ENCODE measurements at regions not wholly inside any gene's neighbourhood (a gene's known extent, or its start where the extent isn't known, plus 50 kb on each side); places are given as distances from the start of the nearest gene placed in this dataset.
"Not testable (repeated sequence)": the region's sequence is repeated elsewhere in the genome, so short reads cannot be mapped to it uniquely, and the experiment has no call there.

DNA sequence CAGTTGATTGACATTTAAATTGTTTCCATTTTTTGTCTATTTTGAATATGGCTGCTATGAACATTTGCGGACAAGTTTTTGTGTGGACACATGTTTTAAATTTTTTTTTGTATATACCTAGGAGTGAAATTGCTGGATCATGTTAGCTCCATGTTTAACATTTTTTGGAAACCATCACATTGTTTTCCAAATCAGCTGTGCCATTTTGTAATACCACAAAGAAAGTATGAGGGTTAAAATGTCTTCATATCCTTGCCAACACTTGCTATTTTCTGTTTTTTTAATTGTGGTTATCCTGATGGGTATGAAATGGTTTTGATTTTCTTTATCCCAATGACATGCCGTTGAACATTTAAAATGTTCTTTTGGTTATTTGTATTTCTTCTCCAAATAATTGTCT is 52.1 kb downstream of the CARTPT start:
- no peak for FAIRE-seq
- no peak for DNase-seq (ENCODE audit: insufficient read length, low spot score)

DNA sequence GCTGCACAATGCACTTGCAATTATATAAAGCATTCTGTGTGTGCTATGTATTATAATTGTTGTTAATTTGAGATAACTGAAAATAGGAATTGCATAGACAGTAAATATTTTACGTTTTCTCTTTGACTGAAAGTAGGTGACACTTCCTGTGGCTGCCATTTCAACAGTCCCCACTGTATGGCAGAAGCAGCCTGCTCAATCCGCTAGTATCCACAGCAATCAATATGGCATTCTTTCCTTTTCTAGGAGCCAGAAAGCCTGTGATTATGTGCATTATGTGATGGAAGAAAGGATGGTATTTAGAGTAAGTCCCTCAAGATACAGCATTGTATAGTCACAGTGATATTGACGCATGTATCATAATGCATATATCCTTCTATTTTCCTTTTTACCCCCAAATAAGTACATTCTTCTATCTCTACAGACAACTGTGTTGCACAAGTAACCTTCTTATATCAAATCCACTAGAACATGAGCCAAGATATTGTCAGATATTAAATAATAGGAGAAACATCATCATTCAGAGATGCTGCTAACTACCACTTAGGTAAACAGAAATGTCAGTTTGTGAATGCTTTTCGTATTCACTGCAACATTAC is 59.7 kb downstream of the CARTPT start:
- peak; percentile 62 for FAIRE-seq
- DNase-seq (ENCODE audit: insufficient read length, low spot score) = peak; percentile 41

DNA sequence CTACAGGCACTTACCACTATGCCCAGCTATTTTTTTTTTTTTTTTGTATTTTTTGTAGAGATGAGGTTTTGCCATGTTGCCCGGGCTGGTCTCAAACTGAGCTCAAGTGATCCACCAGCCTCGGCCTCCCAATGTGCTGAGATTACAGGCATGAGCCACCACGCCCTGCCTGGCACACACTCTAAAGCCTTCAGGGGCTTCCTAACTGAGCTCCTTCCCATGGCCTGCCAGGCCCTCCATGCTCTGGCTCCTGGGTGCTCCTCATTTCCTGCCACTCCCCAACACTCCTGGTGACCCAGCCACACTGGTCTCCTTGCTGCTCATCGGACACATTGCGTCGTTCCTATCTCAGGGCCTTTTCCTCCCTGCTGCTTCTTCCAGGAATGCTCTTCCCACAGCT is 61.5 kb downstream of the CARTPT start:
- FAIRE-seq (no peak), DNase-seq (ENCODE audit: insufficient read length, low spot score) (no peak)

DNA sequence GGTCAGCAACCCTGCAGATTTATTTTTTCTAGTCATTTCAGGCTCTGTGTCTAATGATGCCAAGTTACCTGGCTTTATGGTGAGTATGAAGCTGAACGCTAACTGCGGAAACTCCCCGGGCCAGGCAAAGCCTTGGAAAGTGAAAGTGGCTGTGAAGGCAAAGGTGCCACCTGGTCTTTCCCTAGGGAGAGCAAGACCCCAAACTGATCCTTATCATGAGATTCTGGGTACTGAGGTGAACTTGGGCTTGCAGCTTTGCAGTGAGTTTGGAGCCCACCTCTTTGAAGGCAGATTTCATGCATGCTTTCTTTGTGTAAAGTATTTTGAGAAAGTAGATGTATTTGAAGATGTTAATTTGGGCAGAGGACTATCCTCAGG is 63.3 kb downstream of the CARTPT start:
- DNase-seq (ENCODE audit: insufficient read length, low spot score) = no peak
- FAIRE-seq = no peak

DNA sequence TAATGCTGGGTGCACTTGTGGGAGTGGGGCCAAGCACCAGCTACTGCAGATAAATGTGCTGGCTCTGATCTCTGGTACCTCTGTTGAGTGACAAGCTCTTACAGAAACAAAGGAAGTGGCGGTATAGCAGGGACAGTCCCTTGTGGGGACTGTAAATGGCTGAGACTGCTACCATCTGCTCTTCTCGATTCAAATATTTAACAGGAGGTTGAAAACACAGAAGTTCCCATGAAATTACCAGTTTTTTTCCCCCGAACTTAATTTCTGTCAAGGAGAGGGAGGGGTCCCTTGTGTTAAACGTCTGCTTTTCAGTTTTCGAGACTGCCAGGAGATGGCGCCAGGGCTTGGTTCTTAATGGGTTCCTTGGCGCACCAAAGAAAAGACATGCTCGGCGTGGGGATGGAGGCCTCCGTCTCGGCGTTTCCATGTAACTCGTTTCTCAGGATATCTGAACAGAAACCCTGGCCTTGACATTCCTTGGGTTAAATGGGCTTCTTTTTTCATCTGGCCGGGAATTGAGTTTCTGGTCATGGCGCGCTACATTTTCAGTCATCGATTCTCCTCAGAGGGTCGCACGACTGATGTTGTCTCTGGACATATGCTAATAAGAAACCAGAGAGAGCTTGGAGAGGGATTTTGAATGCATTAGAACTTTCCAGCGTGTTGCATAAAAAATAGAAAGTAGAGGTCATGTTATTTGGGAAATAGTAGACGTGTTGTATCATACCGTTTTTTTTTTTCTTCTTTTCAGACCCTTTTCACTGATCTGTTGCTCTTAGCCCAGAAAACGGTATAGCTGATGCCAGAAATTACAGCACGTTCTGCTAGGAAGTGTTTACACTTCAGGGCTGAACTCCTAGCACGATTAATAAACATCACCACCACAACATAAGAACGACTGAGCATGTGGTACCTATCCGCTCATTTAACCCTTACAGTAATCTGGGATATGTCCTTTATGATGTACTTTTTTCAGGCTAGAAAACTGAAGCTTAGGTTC is 64.0 kb downstream of the CARTPT start:
- DNase-seq (ENCODE audit: insufficient read length, low spot score) = peak; percentile 57
- no peak for FAIRE-seq

DNA sequence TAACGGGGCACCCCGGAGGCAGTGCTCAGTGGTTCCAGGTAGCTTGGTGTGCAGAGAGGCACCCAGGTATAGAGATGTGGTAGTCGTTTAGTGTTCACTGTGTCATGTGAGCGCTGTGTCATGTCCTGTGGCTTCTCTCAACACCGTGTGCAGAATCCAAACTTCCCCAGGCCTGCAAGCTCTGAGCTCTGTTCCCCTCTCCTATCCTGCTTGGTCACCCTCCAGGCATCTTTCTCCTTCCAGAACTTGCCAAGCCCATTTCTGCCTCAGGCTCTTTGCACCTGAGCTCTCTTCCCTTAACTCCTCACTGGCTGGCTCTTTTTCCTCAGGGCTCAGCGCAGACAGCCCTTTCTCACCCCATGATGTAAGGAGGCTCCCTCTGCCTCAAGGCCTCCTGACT is 64.8 kb downstream of the CARTPT start:
- no peak for FAIRE-seq

DNA sequence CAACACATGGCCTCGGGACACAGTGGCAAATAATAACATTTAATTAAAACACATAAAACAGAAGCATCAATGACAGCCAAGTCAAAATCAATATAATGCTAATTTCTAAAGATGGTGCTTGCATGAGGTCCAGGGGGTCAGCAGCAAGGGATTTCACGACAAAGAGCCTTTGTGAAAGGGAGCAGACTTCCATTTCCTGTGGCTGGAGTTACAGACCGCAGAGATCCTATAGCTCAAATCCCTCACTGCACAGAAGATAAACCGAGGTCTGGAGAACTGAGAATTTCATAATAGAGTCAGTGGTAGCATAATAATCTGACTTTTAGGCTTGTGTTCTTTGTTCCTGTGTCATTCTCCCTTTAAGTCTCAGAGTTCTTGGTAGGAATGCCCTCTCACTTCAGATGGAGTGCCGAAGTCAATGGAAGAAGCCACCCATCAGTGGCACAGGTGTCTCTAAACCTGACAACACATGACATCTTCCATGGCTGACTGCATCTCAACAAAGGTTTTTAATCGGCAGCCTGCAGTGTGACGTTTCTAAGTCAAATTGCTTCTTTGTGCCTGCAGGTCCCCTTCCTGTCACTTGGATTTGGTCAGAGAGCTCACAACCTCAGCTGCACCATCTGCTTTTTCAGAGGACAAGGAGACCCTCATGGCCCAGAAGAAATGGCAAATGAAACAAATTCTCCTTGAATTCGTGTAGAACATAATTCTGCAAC is 67.4 kb downstream of the CARTPT start:
- FAIRE-seq = no peak

More for the DNA sequence above, 64.8 kb downstream of the CARTPT start:
- no peak for DNase-seq (ENCODE audit: insufficient read length, low spot score)

DNA sequence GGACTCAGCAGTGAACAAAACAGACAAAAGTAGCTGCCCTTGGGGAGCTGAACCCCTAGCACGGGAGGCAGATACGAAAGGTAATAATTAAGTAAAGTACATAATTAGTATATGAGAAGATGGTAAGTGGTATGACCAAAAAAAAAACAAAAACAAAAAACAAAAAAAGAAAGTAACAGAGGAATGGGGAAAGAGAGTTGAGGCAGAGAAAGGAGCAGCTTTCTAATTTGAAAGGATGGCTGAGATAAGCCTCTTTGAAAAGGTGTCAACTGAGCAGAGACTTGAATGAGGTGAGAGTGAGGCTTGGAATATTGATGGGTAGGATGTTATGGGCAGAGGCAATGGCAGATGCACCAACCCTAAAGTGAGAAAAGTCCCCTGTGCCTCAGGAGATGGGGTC is 69.7 kb downstream of the CARTPT start:
- DNase-seq (ENCODE audit: insufficient read length, low spot score) (no peak), FAIRE-seq (no peak)

More for the DNA sequence above, 67.4 kb downstream of the CARTPT start:
- DNase-seq (ENCODE audit: insufficient read length, low spot score) = no peak

DNA sequence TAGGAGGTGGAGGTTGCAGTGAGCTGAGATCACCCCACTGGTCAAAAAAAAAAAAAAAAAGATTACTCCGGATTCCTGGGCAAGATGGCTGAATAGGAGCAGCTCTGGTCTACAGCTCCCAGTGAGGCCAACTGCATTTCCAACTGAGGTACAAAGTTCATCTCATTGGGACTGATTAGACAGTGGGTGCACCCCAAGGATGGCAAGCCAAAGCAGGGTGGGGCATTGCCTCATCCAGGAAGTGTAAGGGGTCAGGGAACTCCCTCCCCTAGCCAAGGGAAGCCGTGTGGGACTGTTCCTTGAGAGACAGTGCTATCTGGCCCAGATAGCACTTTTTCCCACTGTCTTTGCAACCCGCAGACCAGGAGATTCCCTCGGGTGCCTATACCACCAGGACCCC is 70.7 kb downstream of the CARTPT start:
- no peak for FAIRE-seq

DNA sequence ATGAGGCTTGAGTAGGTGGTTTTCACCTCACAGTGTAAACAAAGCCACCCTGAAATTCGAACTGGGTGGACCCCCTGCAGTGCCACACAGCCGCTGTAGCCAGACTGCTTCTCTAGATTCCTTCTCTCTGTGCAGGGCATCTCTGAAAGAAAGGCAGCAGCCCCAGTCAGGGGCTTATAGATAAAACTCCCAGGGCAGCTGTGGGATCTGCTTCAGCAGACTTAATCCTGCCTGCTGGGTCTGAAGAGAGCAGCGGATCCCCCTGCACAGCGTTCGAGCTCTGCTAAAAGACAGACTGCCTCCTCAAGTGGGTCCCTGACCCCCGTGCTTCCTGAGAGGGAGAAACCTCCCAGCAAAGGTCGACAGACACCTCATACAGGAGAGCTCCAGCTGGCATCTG is 71.4 kb downstream of the CARTPT start:
- FAIRE-seq (no peak), DNase-seq (ENCODE audit: insufficient read length, low spot score) (no peak)

More for the DNA sequence above, 70.7 kb downstream of the CARTPT start:
- DNase-seq (ENCODE audit: insufficient read length, low spot score) = no peak

DNA sequence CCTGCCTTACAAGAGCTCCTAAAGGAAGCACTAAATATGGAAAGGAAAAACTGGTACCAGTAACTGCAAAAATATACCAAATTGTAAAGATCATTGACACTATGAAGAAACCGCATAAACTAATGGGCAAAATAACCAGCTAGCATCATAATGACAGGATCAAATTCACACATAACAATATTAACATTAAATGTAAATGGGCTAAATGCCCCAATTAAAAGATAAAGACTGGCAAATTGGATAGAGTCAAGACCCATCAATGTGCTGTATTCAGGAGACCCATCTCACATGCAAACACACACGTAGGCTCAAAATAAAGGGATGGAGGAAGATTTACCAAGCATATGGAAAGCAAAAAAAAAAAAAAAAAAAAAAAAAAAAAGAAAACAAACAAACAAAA is 73.0 kb downstream of the CARTPT start:
- DNase-seq (ENCODE audit: insufficient read length, low spot score); FAIRE-seq: not testable (repeated sequence)

DNA sequence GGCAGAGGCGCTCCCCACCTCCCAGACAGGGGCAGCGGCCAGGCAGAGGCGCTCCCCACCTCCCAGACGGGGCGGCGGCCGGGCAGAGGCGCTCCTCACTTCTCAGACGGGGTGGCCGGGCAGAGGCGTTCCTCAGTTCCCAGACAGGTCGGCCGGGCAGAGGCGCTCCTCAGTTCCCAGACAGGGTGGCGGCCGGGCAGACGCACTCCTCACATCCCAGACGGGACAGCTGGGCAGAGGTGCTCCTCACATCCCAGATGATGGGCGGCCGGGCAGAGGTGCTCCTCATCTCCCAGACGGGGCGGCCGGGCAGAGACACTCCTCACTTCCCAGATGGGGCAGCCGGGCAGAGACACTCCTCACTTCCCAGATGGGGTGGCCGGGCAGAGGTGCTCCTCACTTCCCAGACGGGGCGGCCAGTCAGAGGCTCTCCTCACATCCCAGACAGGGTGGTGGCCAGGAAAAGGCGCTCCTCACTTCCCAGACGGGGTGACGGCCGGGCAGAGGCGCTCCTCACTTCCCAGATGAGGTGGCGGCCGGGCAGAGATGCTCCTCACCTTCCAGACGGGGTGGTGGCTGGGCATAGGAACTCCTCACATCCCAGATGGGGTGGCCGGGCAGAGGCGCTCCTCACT is 75.1 kb downstream of the CARTPT start:
- no peak for DNase-seq (ENCODE audit: insufficient read length, low spot score)
- no peak for FAIRE-seq

DNA sequence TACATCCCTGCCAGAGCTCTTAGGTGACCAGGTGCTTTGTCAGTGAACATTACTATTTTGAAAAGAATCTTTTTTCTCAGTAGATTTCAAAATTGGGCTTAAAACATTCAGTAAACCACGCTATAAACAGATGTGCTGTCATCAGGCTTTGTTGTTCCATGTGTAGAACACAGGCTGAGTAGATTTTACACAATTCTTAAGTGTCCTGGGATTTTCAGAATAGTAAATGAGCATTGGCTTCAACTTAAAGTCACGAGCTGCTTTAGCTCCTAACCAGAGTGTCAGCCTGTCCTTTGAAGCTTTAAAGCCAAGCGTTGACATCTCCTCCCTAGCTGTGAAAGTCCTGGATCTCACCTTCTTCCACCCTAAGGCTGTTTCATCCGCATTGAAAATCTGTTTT is 83.6 kb downstream of the CARTPT start:
- FAIRE-seq (no peak), DNase-seq (ENCODE audit: insufficient read length, low spot score) (no peak)

DNA sequence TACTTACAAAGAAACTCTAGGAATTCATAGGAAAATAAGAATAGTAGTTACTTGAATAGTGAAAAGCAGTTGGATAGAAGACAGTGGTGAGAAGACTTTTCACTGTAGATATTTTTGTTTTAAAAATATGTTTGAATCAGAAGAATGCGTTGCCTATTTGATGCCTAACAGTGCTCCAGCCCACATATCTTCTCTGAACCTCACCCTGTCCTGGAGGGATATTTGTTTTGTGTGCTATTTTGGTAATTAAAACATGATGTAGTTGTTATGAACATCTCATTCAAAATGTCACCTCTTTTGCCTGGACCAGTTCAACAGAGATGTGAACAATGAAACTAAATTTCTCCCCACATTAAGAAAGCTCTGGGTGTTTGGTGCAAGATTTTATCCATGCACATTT is 87.6 kb downstream of the CARTPT start:
- FAIRE-seq = no peak
- no peak for DNase-seq (ENCODE audit: insufficient read length, low spot score)

DNA sequence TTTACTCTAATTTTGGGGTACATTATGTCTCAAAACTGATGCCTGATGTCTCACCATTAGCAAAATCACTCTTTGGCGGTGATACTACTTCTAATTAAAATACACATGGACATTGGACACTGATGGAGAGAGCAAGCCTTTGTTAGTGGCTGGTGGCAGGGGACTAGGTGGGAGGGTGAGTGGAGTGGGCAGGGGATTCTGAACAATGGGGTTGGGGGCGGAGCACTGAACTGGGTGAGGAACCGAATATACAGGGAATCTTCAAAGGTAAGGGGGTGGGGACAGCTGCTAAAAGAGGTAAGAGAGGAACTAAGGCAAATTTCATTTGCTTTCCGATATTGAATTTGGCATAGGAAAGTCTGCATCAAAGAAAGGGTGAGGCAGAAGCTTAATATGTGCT is 88.8 kb downstream of the CARTPT start:
- FAIRE-seq = no peak
- no peak for DNase-seq (ENCODE audit: insufficient read length, low spot score)

DNA sequence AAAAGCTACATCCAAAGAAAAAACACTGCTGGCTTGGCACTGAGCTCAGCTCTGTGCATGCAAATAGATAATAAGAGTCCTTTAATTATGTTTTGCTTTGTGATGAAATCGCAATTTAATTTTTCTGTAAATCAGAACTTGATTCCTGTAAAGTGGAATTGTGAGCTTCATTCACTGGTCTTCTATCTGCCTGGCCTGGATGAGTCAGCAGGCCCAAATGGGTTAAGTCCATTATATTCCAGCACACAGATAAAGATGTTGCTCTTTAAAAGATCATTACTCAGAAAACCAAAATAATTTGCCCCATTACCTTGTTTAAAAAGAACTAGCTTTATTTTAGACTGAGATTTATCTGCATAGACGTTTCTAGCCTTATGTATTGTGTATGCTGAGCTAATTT is 90.4 kb downstream of the CARTPT start:
- DNase-seq (ENCODE audit: insufficient read length, low spot score) (no peak), FAIRE-seq (no peak)

DNA sequence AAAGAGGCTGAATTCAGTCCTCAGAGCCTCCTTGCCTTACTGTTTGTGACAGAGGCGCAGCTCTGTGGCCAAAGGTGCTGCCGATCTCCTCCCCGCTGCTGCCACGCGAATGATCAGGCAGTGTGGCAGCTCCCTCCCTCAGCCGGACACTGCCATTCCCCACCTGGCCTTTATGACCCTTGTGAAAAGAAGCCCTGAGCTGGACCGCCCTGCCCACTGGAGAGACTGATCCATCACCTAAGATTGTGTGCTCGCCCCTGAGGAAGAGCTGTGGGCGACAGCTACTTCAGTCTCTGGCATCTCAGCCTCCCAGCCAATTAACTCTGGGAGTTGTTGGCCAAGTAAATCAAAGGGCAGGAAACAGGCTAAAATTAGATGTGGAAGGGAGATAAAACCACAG is 90.9 kb downstream of the CARTPT start:
- DNase-seq (ENCODE audit: insufficient read length, low spot score) (no peak), FAIRE-seq (no peak)

DNA sequence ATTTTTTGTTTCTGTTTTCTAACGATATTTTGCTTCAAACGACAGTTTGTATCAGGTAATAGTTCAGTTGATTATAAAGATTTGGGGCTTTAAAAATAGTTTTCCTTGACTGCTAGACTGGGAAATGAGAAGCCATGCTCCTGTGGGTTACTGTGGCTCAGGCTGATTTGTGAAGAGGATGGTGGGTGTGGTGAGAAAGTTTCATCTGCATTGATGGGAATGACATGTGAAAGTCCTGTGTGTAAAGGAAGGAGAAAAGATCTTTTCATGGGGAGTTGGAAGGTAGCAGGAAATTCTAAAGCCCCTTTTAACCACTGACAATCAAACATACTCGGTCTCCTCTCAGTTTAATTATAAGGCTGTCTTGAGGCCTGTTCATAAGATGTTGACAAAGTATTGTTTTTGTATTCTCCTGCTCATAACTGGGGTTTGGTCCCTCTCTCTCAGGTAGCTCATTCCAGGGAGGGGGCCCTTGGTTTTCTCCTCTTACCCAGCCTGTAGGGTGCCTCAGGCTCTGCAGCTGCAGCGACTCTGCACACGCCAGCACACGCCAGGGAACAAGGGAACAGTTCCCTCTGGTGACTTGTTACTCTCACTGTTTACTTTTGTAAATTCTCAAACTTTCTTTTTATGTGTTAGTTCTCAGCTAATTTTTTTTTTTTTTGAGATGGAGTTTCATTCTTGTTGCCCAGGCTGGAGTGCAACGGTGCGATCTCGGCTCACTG is 91.6 kb downstream of the CARTPT start:
- no peak for FAIRE-seq

DNA sequence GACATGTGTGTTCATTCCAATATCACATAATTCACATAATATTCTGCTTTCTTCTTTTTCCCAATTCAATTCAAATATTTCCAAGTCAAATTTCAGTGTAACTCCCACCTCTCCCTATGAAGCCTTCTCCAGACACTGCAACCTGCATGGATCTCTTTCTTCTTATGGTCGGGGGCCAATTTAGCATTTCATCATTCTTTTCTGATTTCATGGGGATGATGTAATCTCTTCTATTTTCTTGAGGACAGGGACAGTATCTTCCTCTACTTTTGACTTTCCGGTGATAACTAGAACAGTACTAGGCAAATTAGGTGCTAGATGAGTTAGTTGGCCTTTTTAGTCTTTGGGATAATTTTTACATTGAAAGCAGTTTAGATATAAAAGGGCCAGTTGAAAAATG is 92.7 kb downstream of the CARTPT start:
- FAIRE-seq (no peak), DNase-seq (ENCODE audit: insufficient read length, low spot score) (no peak)

More for the DNA sequence above, 91.6 kb downstream of the CARTPT start:
- DNase-seq (ENCODE audit: insufficient read length, low spot score) = no peak

DNA sequence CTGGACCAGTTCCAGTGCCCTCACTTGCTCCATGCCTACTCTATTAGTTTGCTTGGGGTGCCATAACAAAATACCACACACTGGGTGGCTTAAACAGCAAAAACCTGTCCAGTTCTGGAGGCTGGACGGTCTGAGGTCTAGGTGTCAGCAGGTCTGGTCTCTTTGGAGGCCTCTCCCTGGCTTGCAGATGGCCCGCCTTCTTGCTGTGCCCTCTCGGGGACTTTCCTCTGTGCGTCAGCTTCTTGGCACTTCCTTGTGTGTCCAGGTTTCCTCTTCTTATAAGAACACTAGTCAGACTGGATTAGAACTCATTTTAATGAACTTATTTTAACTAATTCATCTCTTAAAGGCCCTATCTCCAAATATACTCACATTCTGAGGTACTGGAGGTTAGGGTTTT is 97.2 kb downstream of the CARTPT start:
- FAIRE-seq (no peak), DNase-seq (ENCODE audit: insufficient read length, low spot score) (no peak)
